DMS 273 (cell line): ENCODE measurements at regions not wholly inside any gene's neighbourhood (a gene's known extent, or its start where the extent isn't known, plus 50 kb on each side); places are given as distances from the start of the nearest gene placed in this dataset.
A peak's percentile ranks its signal among the peaks of the same experiment; 100 is the strongest.

ENCODE experiments used
- DNase-seq: peaks from one replicate; lab custom pipeline; 2025; ENCODE audit not compliant: unreplicated experiment; lab: John Stamatoyannopoulos, UW

DNA sequence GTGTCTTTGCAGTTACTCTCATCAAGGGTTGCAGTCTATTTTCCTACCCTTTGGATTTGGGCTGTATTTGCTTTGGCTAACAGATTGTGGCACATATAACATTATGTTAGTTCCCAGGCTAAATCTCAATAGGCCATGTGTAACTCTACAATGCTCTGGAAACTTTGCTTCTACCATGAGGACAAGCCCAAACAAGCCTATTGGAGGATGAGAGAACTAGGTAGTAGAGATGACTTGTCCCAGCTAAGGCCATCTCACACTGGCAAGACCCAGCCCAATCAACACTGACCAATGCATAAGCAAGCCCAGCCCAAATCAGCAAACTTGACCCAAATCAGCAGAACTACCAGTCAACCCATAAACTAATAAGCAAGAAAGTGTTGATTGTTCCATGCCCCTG lies 311.8 kb downstream of the NDFIP2 start:
- DNase-seq: no peak

DNA sequence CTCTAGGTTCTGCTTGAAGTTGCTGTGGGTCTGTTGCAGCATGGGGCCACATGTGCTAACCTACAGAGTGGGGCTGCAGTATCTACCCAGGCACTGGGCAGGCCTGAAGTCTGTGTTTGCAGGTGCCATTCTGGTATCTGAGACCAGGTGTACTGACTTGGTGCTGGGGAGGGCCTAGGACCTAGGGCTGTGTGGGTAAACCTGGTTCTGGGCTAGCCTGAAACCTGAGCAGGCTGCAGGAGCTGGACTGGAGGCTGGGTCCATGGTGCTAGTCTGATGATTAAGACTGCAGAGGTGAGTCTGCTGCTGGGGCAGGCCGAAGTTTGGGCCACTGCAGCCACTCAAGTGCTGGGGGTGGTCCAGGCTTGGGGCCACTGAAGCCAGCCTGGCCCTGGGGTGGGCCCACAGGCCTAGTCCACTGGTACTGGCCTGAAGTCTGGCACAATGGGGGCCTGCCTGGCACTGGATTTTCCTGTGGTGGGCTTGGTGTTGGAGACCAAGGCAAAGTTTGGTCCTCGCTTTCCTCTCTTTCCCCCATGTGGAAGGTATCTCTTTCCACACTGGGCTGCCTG lies 310.6 kb downstream of the NDFIP2 start:
- no peak for DNase-seq

DNA sequence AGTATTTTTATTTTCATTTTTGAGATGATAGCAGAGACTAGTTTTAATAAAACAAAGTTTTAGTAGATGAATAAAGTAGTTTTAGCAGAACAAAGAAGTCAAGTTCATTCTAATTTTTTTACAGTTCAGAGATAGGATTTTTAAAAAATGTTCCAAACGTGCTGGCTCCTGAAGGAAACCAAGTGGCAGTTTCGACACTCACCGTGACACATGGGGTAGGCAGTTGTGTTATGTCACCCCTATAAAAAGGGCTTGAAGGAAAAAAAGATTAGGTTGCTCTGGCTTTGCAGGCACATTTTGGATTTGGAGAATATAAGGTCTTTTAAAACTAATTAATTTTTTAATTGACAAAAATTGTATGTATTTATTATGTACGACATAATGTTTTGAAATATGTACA lies 305.2 kb downstream of the NDFIP2 start:
- no peak for DNase-seq

GRCh38 chr13:79782541-79783205 lies 301.7 kb downstream of the NDFIP2 start:
- DNase-seq: peak; percentile 25

DNA sequence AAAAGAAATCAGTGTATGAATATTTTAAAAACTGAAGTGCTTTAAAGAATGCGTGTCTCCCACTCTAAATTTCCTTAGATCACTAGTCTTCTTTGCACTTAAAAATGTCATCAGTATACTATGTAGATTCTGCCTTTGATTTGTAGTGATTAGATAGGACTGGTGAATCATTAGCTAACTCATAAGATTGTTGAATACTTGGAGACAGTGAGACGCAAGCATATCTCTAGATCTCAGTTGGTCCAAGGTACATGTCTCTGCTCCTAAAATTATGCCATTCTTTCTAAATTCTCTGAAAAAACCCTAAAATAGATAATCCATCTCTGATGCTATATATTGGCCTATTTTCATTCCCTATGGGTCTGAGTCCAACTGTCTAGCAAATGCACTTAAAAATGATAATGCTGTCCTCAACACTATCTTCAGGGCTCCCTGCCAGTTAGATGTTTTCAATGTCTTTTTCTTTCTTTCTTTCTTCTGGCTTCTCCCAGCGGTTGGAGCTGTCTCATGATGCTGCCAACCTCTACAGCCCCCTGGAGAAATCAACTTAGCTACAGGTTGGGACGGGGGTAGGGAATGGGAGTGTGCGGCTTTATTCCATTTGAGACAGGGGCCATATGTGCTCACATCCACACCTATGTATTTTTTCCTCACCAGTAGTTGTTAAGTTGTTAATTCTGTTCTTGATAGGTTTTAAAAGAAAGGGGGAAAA lies 301.0 kb downstream of the NDFIP2 start:
- no peak for DNase-seq

- DNase-seq: no peak
Measured at GRCh38 chr13:79780240-79780639, 299.3 kb downstream of the NDFIP2 start.

- DNase-seq: no peak
Measured at GRCh38 chr13:79779761-79780160, 298.8 kb downstream of the NDFIP2 start.

DNA sequence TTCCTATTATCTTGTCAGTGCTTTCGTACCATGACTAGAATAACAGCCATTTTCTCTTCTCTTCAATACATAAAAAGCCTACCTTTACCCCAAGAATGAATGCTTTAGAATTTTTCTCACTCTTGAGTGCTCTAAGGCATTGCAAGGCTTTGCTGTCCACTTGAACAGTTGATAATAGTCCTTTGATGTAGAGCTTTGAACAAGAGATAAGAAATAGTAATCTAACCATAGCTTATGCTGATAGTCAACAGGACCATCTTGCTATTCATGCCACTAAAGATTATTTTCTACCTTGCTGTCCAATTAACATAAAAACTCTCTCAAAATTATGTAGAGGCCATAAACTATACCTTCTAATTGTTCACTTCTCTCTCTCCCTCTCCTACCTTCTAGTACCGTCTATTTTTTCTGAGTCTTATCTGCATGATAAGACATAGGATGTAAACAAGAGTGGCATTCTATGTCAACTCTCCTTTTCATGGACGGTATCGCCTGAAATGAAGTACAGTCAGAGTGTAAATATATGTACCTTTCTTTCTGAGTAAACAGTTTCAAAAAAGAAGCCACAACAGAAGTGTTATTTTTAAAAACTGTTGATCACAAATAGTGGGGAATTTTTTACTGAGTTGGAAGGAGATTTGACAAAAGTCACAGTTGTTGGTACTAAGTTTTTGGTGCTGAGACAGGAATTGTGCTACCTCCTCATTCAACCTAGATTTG lies 297.9 kb downstream of the NDFIP2 start:
- DNase-seq: no peak

DNA sequence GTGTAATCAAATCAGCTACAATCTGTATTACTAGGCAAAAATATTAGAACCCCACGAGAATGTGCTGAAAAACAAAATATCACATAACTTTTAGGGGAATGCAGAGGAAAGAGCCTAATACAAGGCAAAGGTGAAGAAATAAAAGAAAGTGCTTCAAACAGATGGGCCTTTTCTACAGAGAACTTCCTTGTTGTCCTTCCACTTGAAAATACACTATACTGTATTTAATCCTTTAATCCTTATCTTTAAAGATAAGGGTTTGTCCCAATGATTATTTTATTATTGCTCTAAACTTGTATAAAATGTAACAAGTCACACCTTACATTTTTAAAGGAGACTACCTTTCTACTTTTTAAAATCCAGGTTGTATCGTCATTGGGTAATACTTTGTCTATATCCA lies 296.5 kb downstream of the NDFIP2 start:
- DNase-seq: no peak

- no peak for DNase-seq
Measured at GRCh38 chr13:79776531-79777295, 295.8 kb downstream of the NDFIP2 start.

DNA sequence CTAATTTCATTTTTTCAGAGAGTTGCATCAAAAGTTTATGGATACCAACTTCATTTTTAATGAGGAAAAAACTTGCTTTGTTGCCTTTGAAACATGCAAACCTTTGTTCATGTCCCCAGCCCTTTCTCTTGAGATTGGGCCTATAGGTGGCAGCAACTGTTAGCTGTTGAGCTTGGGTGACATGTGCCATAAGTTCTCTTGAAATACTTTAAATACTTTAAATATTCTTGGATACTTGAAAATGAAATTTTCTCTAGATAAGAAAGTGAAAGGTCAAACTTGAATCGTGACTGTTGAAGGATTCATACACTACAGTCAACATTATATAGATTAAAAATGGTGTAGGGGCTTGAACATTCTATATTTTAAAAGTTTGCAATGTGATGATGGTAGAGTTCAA lies 294.9 kb downstream of the NDFIP2 start:
- DNase-seq: peak; percentile 44

- DNase-seq: no peak
Measured at GRCh38 chr13:79772811-79773210, 291.9 kb downstream of the NDFIP2 start.

- no peak for DNase-seq
Measured at GRCh38 chr13:79771493-79771892, 290.5 kb downstream of the NDFIP2 start.

GRCh38 chr13:79770056-79770455 lies 289.1 kb downstream of the NDFIP2 start:
- no peak for DNase-seq

DNA sequence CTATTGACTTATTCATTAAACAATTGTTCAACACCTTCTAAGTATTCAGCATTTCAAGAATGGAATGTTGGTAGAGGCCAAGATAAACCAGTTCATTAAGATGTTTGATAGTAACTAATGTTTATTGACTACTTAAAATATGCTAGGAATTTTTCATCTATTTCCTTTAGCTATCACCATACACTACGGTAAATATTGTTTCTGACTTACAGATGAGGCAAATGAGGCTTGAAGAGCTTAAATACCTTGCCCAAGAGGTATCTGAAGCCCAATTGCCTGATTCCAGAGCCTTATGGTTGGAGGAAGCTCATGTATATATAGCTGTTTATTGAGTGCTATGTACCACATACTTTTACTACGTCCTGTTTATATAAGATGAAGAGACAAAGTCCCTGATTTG lies 286.2 kb downstream of the NDFIP2 start:
- DNase-seq: no peak

- no peak for DNase-seq
Measured at GRCh38 chr13:79765331-79765730, 284.4 kb downstream of the NDFIP2 start.

DNA sequence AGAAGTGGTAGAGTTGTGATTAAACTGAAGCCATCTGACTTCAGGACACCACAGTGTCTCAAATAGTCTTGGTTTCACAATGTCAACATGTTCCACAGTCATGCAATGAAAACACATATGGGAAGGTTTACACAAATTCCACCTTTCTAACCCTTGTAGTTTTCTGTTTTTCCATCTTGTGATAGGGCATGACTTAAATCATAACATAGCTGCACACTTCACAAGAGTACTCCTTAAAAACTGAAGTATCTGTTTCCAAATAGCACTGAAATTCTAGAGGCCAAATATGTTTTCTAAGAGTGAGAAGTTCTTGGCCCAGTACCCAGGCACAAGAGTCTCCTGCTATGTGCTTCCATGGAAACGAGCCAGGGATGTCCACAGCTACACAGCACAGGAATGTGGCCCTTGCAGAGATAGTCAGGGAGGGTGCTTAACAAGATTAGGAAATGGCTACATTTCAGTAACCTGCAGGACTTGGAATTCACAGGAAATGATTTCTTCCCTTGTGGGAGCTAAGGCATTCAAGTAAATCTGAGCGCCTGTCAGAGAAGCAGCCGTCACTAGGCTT lies 269.1 kb downstream of the NDFIP2 start:
- DNase-seq: peak; percentile 1

DNA sequence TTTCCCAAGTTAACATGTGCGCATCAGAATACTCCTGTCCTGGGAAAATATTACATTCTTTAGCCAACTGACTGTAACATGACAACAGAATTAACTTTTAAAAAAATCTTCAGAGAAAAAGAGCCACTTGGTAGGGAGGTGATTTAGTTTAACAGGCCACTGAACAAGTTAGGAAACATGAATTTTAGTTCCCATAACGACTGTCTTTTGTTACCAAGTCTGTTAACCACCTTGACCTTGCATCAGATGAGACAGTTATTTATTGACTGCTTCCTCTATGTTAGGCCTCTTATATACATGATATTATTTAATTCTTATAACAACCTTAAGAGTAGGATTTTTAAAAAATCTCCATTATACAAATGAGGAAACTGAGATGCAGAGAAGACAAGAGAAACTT lies 268.6 kb downstream of the NDFIP2 start:
- no peak for DNase-seq

DNA sequence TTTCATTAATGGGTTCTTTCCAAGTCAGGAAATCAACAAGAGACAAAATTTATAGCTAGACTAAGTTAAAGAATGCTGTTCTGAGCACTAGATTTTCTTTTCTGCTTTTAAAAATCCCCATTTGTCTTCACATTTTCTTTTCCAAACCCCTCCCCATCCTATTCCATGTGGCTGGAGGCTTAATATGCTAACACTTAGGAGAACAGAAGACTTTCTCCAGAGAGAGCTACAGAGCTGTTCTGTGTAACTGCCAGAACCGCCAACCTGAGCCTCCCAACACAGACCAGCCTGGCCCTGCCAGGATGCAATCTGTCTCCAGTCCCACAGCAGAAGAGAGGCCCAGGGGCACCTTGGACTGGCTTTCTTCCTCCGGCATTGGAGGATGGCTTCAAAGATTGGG lies 264.1 kb downstream of the NDFIP2 start:
- no peak for DNase-seq

DNA sequence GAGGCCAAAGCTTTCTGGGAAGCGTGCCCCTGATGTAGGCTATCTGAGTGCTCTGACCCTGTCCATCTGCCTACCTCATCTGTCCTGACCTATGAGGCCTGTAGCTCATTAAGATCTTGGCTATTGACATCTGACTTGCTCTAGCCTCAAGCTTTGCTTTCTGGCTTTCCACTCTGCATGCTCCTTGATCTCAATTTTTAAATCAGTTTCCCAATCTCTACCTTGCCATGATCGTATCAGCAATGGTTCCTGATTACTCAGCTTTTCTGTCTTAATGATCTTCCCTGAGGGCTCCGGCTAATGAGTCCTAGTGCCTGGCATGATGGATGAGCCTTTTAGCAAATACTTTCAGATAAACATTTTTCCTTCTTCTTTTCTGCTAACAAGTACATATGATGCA lies 262.0 kb downstream of the NDFIP2 start:
- DNase-seq: peak; percentile 2

GRCh38 chr13:79740991-79741390 lies 260.0 kb downstream of the NDFIP2 start:
- DNase-seq: no peak
